ENCODE measurements at regions not wholly inside any gene's neighbourhood (a gene's known extent, or its start where the extent isn't known, plus 50 kb on each side); places are given as distances from the start of the nearest gene placed in this dataset.

DNA sequence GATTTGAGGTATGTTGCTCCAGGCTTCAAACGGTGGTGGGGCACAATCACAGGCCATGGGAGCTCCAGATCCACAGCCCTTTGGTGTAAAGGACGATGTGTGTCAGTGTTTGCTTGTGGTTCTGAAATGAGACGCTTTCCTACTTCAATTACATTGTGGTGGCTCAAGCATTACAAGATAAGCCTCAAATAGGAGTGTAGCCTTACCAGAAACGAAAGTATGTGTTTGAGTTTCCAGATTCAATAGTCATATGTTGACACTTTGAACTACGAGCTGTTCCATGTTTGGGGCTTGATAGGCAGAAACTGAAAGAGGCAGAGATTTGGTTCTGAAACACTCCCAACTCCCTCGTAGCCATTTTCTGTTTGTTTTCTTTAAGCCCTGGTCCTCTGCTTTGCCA lies 187.1 kb downstream of the MYLK4 start:
- DNase-seq: no peak
- intact Hi-C loops (cut with DNase I): no loop called here

DNA sequence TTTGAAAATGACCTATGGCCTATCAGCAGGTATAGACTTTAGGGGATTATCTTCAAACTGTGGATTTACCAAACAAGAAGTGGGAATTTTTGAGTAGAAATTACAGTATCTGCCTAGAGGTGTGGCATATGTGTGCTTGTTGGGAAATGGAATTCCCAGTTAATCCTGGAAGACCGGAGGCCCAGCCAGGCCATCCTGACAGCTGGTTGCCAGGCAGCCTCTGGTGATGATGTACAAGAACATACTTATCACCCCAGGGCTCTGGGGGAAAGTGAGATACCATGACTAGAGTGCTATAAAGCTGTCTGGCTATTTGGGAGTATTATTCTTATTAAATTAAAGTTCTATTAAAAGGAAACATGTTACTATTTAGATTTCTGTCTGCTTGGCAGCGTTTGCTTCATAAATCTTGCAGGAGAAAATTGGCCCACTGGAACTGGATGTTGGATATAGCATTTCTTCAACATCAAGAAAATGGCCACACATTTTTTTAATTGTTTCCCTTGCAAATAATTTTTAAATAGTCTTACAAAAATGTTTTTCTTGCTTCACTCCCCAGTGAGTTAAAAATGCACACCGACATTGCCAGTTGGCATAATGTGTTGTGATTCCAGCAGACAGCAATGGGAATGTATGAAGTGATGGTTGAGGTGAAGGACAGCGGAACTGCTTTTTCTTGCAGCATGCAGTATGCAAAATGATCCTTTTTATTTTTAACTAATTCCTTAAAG lies 187.8 kb downstream of the MYLK4 start:
- DNase-seq: no peak
- intact Hi-C loops (cut with DNase I): no loop called here

DNA sequence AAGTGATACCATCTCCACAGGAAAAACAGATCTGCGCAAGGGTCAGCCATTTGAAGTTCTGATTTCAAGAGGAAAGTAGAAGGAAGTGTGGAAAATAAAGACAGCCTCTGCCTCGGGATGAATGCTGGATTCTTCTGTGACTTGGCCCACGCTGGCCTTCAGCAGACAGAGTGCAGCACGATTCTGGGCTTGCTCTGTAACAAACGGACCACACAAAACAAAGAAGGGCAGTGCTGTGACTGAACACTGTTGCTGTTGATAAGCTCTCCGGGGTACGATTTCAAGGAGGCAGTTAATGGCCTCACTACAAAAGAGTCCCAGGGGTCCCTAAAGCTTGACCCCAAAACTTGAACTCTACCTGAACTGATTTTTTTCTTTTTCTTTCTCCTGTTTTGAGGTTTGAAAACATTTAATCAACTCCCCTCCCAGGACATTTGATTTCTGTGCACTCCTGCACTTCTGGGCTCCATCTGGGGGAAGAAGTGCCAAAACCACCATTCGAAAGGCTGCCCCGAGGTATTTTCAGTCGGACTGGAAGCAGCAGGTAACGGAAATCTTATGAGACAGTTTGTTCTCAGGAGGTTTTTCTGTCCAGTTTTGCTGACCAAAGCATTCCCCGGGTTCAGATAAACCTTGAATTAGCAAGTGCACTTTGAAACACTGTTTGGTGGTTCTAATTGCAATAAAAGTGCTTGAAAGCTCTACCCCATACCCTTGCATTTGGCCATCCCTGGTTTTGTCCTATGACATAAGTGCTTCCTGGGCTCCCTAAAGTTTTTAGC lies 189.6 kb downstream of the MYLK4 start:
- DNase-seq: no peak

DNA sequence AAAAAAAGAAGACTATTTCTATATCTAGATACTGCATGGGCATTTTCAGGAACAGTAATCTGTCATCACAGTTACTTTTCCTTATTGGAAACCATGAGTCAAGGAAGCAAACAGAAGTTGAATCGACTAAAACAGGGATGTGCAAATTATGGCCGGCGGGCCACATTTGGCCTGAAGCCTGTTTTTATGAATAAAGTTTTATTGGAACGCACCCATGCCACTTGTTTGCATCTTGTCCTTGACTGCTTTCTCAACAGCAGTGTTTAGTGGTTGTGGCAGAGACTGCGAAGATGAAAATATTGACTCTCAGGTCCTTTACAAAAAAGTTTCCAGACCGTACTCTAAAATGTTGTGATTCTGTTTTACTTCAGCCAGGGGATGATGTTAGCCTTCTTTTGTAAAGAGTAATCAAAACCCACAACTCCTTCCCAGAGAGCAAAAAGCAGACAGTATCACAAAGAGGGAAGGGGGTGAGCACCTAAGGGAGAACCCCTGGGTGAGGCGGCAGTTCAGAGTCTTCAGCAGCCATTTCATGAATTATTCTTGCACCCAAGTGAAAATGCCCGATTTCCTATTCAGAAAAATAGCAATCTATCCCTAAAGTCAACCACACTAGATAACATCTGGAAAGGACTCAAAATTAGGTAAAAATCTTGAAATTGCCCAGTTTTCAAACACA lies 190.4 kb downstream of the MYLK4 start:
- DNase-seq: no peak
- intact Hi-C loops (cut with DNase I): no loop called here

More for the DNA sequence above, 189.6 kb downstream of the MYLK4 start:
- intact Hi-C loops (cut with DNase I): no loop called here

DNA sequence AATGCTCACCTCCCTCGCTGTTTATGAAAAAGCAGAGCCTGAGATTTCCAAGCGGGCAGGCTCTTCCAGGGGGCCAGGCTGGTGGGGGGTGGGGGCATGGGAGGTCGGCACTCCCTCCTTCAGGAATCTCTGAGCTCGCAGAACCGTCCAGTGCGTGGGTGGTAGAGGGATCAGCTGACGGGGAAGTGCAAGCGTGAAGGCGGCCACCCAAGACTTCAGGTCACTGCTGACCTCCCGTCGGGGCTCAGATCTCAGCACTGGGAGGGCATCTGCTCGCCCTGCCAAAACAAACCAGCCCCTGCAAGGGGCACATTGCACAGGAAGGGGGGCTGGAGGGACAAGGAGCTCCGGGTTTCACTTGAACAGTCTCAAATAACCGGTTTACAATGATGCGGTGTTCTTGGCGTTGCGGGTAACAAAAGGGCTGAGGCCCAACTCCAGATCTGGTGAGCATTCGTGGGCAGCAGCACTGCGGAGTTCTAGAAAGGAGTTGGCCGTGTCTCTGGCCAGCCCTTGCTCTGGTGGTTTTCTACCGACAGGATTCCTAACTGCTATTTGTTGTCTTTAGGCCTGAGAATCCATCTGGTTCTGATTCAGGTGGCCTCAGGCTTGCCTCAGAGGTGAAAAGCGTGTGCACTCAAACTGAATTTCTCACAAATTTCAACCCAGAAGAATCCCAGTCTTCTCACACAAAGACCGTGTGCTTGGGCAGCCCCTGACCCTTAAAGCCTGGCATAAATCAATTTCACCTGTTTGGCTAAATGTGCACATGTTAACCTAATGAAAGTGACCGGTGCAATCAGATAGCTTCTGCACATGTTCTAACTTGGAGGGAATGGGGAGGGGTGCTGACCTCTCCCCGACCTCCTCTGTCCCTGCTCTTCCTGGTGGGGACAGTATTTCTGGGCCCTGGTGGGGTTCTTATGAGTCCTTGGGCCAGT lies 191.6 kb downstream of the MYLK4 start:
- DNase-seq: no peak

DNA sequence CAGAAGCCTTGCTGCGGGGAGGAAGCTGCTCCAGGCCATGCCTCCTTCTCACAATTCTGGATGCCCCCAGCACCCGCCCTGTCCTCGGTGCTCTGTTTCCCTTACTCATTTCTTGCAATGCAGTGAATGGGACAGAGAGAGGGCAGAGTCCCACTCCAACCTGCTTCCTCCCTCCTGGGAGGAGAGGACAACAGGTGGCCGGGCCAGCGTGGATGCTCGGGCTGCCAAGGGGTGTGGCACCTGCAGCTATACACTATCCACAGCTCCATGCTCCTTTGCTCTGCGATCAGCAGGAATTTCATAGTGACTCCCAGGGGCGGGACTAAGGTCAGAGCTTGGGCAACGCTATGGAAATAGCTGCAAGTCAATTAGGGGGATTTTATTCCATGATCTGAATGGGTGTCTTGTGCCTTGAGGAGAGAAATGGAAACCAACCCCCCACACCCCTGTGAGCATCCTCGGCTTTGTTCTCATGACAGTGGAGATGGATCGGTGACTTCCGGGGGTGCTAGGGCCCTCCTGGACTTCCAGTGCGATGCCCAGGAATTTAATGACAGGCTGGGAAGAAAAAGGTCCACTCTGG lies 192.5 kb downstream of the MYLK4 start:
- DNase-seq: no peak
- intact Hi-C loops (cut with DNase I): no loop called here

More for the DNA sequence above, 191.6 kb downstream of the MYLK4 start:
- intact Hi-C loops (cut with DNase I): no loop called here

DNA sequence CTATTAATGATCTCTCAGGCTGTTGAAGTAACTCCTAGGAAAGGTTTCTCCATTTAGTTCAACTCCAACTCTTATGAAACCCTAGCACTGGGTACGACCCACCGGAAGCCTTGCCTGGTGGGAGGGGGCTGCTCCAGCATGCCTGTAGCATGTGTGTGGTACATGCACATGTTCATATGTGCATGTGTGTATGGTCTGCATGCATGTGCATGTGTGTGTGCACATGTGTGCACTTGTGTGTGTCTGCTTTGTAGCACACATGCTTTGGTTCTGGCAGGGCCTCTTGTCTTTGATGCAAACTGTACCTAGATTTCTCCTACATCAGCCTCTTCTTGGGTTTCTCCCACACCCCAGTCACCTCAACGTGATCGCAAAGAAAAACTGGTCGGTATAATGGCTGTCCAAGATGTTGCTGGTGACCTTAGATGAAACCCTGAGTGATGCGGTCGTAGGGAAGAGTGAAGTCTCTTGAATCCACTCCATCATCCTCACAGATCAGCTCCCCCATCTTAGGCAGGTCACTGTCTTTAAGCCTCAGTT lies 193.5 kb downstream of the MYLK4 start:
- DNase-seq: no peak
- intact Hi-C loops (cut with DNase I): no loop called here

DNA sequence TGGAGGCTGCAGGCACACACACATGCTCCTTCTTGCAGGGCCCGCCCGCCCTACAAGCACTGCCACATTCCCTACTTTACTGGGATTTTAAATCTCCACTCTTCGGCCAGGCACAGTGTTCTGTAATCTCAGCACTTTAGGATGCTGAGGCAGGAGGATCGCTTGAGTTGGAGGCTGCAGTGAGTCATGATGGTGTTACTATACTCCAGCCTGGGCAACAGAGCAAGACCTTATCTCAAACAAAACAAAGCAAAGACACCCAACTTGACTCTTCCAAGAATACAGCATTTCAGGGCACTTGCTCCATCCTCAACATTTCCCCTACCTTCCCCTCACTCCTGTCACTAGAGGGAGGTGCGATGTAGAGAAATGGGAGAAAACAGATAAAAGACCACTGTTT lies 194.0 kb downstream of the MYLK4 start:
- no peak for DNase-seq
- intact Hi-C loops (cut with DNase I): no loop called here

DNA sequence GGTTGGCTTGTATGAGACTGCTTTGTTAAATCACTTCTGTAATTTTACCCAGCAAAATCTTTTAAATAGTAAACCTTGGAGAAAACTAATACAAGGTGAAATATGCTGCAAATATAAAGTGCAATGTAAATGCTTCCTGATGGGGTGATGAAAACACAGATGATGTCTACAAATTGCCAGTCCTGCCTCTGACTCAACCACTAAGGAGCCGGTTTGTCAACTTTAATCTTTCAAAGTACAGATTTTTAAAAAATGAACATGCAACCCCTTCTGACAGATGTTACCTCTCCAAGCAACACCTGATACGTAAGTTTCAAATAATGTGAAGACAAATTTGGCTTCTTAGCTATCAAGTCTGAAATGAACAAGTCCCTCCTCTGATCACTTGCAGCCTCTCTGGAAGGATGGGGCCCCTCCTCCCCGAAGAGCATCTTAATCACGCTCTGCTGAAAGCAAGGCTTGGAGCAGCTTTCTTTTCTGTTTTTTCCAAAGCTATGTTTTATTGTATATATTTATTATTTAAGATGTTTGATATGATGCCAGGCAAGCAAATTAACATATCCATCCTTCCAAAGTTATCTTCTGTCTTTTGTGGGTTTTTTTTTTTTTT lies 196.0 kb downstream of the MYLK4 start:
- DNase-seq: no peak
- intact Hi-C loops (cut with DNase I): no loop called here

DNA sequence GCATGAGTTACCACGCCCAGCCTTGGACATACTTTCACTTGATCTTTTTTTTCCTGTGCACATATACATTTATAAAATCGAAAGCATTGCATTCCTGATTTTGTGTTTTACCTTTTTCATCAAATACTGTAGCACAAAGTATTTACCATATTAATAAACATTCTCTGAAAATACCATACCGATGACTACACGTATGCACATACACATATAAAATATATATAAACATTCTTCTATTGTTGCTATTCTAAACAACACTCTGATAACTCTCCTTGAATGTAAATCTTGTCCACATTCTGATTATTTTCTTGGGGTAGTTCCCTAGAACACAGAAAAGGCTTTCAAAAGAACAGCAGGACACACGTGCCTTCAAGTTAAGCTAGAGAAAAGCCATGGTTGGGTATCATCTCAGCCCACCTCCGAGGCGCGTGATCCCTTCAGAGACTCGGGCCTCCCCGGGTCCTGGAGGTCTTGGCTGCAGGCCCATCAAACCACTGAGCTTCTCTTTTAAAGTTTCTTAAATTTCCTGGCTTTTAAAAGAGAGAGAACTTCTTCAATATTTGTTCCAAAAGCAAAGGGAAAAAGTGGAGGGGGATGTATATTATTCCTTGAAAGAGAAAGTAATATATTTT lies 198.1 kb downstream of the MYLK4 start:
- intact Hi-C loops (cut with DNase I): no loop called here
- DNase-seq: no peak

DNA sequence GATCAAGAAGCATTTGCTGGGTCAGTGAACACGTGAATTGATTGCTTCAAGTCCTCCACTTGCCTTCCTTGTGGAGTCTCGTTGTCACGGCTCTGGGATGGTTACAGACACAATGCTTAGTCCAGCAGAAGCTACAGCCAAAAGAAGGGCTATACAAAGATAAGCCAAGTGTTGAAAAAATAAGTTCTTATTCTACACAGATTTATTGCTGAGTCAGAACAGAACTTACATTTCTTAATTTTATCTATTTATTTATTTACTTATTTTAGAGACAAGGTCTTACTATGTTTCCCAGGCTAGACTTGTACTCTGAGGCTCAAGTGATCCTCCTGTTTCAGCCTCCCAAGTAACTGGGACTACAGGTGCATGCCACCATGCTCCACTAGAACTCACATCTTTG lies 199.0 kb downstream of the MYLK4 start:
- no peak for DNase-seq
- intact Hi-C loops (cut with DNase I): no loop called here

DNA sequence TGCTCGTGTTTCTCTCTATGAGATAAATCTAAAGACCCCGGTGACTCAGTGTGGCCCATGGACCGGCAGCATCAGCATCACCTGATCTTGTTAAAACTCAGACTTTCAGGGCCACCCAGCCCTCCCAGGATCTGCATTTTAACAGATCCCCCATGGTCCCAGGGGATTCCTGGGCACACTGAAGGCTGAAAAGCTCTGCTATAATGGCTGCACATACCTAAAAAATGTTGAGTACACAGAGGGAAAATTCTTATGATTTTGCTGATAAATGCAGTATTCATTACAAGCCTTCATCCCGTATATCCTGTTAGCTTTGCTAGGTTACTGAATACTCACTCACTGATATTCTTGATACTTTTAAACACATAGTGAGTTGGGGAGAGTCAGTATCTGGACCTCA lies 200.5 kb downstream of the MYLK4 start:
- intact Hi-C loops (cut with DNase I): no loop called here
- DNase-seq: no peak

DNA sequence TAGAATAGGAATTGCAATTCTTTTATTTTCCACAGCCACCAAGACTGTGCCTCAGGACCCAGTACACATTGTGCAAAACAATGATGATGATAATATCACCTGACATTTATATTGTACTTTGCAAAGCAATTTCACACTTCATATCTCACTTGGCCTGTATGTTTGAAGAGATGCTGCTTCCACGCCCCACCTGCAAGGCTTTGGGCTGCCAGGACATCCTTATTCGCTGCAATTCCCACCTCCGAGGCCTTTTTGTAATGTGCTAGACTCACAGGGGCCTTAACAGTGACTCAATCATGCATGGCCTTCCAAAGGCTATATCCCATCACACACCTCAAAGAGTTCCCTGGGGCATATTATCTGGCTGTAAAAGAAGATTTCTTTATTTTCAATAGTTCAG lies 200.9 kb downstream of the MYLK4 start:
- intact Hi-C loops (cut with DNase I): no loop called here
- no peak for DNase-seq

DNA sequence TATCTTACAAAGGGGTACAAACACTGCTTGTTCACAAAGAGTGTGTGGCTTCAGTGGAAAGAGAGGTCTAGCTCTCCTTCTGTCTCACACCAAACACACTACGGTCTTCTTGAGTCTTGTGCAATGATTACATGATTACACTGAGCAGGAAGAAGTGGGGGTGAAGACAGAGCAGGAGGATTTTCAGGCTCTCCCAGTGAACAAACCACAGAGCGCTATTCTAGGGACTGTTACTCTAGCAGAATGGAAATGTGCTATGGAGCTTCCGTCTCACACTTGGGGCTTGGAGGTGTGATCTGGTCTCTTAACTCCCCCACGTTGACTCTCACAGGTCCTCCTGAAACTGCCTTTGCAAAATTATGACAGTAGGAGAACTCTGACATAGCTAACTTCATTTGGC lies 203.4 kb downstream of the MYLK4 start:
- intact Hi-C loops (cut with DNase I): no loop called here

DNA sequence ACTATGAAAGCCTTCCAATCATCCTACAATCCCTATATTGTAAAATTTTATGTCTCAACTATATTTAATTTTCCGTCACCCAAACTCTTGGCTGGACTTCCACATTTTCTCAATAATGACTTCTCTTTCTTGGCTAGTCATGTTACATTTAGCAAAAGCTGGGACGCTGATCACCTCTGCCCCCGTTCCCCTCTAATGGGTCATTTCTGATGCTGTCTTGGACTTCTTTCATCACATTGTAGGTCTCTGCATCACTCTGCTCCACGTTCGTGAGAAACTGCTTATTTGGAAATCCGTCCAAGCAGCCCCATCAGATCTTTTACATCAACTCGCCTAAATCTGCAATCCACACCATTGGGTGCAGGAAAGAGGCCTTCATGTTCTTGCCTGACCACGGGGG lies 203.8 kb downstream of the MYLK4 start:
- no peak for DNase-seq
- intact Hi-C loops (cut with DNase I): no loop called here

More for the DNA sequence above, 203.4 kb downstream of the MYLK4 start:
- no peak for DNase-seq

DNA sequence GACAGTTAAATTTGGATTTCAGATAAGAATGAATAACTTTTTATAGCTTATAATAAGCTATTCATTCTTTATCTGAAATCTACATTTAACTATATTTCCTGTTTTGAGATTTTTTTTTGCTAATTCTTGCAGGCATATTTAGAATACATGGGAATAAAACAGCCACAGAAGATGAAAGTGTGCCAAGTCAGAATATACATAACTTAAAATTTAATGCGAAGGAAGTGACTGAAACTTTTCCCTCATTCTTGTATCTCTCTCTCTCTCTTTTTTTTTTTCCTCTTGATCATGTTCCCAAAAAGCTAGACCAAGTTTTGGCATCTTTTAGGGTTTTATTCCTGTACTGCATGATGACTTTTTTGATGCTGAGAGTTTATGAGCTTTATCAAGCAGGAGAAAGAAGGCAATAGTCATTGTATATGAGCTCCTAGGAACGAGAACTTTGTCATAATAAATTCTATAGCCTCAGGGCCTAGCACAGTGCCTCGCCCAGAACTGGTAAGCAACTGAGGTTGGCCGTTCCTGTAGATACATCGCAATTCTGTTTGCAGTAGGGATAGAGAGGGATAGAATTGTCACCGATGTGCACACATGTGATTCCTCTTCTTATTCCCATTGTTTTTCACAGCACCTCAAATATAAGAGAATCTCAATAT lies 205.2 kb downstream of the MYLK4 start:
- DNase-seq: no peak
- intact Hi-C loops (cut with DNase I): no loop called here

DNA sequence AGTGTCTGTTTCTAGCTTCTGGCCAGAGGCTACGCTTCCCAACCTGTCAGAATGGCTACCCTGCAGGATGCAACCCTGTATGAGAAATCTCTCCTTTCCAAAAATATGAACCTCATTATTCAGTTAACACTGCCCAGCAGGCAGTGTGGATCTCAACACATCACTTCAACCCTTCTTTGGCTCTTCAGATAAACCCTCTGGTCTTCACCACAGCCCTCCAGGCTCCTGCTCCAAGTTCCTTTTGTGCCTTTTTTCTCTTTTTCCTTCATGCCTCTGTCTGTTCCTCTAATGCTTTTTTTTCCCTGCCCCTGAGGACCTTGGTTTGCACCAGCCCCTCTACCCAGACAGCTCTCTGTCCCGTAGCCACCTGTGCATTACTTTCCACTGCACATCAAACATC lies 207.4 kb downstream of the MYLK4 start:
- DNase-seq: no peak
- intact Hi-C loops (cut with DNase I): no loop called here

DNA sequence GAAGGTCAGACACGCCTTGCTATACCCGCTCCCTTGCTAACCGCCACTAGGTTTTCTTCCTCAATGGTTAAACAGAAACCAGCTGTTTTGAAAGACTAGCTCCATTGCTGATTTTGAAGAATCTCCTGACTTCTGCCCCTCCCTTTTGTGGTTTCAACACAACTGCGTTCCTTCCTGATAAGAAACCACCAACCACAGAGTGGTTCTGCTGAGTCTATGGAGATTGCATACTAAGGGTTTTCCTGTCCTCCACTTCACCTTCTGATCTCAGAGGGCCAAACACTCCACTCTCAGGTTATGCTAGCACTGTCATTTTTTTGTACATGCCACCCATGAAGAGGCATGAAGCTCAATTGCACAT lies 207.9 kb downstream of the MYLK4 start:
- intact Hi-C loops (cut with DNase I): no loop called here
- DNase-seq: no peak
